RWPE1 (cell line): ENCODE measurements at regions not wholly inside any gene's neighbourhood (a gene's known extent, or its start where the extent isn't known, plus 50 kb on each side); places are given as distances from the start of the nearest gene placed in this dataset.
A peak's percentile ranks its signal among the peaks of the same experiment; 100 is the strongest.

Experiments used
- CTCF ChIA-PET: fragments of 350-600 bp; sonication (Branson Sonifier 250); formaldehyde crosslinking; extraction: SDS; loops from one replicate; lab custom pipeline; 2021; lab: Yijun Ruan, JAX
- POLR2A ChIA-PET: fragments of 400-600 bp; formaldehyde crosslinking; extraction: SDS; loops from one replicate; lab custom pipeline; 2020; ENCODE audit warnings: antibody characterized with exemption; ENCODE audit not compliant: low non-redundant PET; lab: Yijun Ruan, JAX
- DNase-seq: peaks from one replicate; pipeline ENCODE4 v3.0.0; 2012; ENCODE audit warnings: low spot score
- H3K27ac ChIP-seq: fragments of 450-650 bp; 2 replicates; pipeline ENCODE4 v1.5.1; 2017
- CTCF ChIP-seq: fragments of 450-650 bp; conservative IDR thresholded peaks from 2 replicates; pipeline ENCODE4 v1.5.1; 2017; ENCODE audit warnings: low read depth, mild to moderate bottlenecking

- ChIA-PET POLR2A (no interaction called here), CTCF (interaction anchor here (0.6 kb wide), 1 partner anchor 31 kb away, joined by 4 read pairs; no protein-coding TSS in a partner anchor)
- no peak for DNase-seq
- TF ChIP-seq CTCF = no peak
- H3K27ac ChIP-seq = no peak overlapping the region
These were observed 604.7 kb upstream of the CITED2 start for GRCh38 chr6:139979021-139979725.

GRCh38 chr6:139977887-139978332 is 603.5 kb upstream of the CITED2 start:
- H3K27ac ChIP-seq = no peak overlapping the region
- TF ChIP-seq CTCF = no peak
- peak; percentile 9 for DNase-seq
- ChIA-PET POLR2A (no interaction called here), CTCF (no interaction called here)

- ChIA-PET POLR2A (no interaction called here), CTCF (no interaction called here)
- H3K27ac ChIP-seq = no peak overlapping the region
- TF ChIP-seq CTCF = no peak
- no peak for DNase-seq
These were observed 599.4 kb upstream of the CITED2 start for GRCh38 chr6:139973669-139974344.

- no peak for TF ChIP-seq CTCF
- ChIA-PET POLR2A (no interaction called here), CTCF (interaction anchor here (0.6 kb wide), 2 partner anchors 70 to 312 kb away, joined by 3 read pairs; no protein-coding TSS in a partner anchor)
- DNase-seq = no peak
- H3K27ac ChIP-seq = no peak overlapping the region
These were observed 597.7 kb upstream of the CITED2 start for GRCh38 chr6:139972116-139972515.

- no peak for TF ChIP-seq CTCF
- peak; percentile 1 for DNase-seq
- ChIA-PET CTCF (no interaction called here), POLR2A (no interaction called here)
- H3K27ac ChIP-seq = no peak overlapping the region
These were observed 596.1 kb upstream of the CITED2 start for GRCh38 chr6:139970591-139970991.

GRCh38 chr6:139967497-139967896 is 593.0 kb upstream of the CITED2 start:
- no peak for TF ChIP-seq CTCF
- CTCF ChIA-PET = no interaction called here
- POLR2A ChIA-PET = no interaction called here
- H3K27ac ChIP-seq = no peak overlapping the region
- DNase-seq = no peak
